IPS-NIHi11 (cell line): ENCODE measurements at regions not wholly inside any gene's neighbourhood (a gene's known extent, or its start where the extent isn't known, plus 50 kb on each side); places are given as distances from the start of the nearest gene placed in this dataset.

Source experiments
- DNase-seq: peaks from one replicate; pipeline ENCODE4 v3.0.0; 2012; ENCODE audit warnings: mixed read lengths, low spot score

DNA sequence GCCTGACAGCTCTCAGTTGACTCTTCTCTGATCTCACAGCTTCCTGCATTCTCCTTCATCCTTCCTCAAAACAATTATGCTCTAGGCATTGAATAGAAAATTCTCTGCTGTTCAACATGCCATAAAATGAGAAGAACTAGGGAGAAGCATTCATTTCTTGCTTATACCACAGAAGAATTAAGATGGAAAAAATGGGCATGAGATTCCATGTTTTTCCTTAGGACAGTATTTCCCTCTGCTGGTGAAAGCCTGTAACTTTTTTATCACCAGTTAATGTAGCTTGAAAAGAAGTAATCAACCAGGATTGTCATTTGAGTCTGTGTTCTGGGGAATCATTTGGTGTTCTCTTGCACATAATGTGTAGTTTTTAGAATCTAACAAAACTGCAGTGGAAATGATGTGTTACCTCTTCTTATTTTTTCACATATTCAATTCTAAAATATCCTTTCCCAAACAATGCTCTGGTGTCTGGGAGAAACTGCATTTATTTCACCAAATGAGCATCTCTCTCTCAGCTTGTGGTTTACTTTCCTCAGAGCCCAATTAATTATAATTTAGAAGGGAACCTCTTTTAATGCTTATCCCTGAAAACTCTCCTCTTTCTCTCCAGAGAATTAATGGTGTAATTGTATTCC lies 92.8 kb upstream of the DCBLD2 start:
- peak; percentile 24 for DNase-seq

DNA sequence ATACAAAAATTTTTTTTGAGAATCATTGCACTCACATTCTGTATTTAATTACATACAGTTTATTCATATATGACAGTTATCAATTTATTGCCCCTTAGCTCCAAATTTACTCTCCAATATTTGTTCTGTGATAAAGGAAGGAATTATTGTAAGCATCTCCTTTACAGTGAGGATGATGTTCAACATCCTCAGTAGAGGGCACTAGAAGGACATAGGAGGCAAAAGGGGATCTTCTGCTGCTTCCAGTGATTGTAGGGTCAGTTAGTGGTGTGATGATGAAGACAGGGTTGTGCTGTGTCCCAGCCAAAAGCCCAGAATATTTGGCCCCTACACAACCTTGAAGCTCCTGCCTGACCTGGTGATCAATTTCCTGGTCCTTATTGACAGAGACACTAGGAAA lies 89.9 kb upstream of the DCBLD2 start:
- DNase-seq, result no peak

DNA sequence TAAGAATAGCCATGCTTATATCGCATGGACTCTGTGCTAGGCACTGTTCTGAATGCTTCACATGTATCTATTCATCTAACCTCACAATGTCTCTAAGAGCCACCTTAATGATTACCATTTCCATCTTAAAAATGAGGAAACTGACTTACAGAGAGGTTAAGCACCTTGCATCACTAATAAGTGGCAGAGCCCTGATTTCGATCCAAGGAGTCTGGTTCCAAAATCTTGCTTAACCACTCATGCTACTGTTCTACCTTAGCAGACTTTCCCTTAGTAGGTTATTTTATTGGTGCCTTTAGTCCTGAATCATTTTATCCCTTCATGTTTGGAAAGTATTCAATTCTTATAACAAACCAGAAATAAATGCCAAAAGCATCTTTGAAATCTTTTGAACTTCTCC lies 89.2 kb upstream of the DCBLD2 start:
- no peak for DNase-seq

DNA sequence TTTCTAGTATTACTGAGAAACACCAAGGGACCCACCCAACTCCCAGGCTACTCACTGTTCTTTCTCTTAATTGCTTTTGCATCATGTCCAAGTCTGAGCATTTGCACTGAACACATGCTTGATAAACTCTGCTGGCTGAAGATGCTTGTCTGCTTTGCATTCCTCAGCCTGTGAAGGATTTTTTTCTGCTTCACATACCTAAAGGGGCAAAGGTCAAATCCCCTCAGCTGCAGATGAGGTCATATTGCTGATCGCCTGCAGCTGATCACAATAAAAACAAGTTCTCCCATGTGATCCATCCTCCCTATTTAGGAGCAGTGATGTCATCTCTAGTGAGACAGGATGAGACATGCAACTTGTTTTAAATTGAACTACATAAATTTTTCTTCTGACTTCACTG lies 84.6 kb upstream of the DCBLD2 start:
- peak; percentile 72 for DNase-seq

DNA sequence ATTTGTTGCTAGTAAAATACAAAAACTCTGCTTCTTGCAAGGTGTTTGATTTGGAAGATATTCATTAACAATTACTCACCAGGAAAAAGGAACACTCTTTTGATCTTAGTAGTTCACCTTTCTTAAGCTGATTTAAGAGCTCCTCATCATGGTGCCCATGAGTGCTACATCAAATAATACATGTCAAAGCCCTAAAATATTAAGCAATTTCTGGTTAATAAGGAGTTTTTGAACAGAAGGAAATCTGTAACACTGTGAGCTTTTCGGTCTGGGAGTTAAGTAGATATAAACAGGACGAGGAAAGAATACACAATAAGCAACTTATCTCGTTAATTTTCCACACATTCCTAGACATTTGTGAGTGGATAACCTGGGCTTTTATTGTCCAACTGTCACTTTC lies 83.9 kb upstream of the DCBLD2 start:
- no peak for DNase-seq

DNA sequence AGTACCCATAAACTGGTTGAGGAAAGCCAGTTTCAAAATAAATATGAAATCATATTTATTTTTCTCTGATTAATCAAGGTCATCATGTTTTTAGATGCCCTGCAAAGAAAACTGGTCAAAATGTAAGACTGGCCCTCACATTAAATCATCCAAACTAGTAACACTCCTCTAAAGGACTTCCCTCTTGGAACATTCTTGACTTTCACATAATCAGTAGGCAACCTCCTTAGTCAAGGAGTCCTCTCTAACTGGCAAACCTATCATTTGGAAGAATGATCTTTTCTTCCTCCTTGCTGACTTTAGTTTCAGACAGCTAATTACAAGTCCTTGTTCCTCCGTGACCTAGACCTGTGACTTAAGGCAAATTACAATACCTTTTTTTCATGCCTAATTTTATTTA lies 82.5 kb upstream of the DCBLD2 start:
- no peak for DNase-seq

DNA sequence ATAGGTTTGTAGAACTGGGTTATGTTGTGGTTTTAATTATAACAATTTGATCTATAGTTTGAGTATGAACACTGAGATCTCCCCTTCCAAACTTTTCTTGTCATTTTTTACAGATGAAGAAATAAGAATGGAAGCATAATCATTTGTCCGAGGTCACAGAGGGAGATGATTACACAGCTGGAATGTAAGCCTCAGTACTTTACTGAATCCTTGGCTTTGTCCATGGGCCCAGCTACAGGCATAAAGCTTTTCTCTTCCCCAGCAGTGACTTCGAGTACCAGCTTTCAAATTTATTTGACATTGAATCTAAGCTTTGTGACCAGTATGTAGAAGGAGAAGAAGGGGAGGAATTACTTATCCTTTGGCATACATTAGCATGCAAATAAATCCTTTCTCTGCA lies 80.9 kb upstream of the DCBLD2 start:
- DNase-seq, result no peak

DNA sequence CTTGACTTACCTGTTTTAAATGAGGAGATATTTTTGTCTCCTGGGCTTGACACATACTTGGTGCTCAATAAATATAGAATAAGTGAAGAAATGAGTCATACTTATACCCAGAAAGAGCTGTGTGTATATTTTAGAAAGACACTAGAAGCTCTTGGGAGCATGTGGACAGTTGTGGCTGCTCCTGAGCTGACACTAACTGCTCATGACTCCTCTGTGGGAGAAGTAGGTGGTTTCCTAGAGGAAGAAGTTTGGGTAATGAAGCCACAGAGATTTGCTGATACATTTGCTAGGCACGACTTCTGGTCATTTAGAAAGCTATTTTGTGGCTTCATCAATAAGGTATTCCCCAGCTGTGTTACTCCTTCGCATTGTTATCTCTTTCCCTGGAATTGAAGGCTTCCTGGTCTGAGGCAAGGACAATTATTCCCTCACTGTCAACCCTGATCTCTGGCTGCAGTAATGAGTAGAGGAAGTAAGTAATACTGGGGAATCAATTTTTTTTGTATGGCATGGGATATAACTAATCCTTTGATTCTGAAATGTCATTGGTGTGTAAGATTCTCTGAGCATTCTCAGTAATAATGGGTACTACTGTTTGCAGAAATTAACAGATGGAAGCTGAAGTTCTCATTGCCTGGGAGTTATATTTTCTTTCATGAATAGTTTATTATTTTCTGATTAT lies 79.6 kb upstream of the DCBLD2 start:
- DNase-seq, result no peak

DNA sequence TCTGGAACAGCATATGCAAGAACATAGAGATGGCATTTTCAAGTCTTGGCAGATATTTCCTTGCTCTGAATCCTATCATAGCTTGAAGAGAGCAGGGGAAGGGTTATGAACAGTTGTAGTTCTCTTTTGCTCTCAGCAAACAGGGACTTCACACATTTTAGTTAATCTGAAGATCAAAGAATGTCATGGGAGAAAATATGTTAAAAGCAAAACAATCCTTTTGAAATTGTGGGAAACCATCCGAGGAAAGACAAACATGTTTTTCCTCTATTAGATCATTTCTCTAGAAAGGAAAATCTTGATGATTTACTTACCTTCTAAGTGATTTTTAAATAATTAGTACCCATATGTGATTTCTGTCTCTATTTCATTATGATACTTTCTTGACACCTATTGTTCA lies 77.8 kb upstream of the DCBLD2 start:
- no peak for DNase-seq

DNA sequence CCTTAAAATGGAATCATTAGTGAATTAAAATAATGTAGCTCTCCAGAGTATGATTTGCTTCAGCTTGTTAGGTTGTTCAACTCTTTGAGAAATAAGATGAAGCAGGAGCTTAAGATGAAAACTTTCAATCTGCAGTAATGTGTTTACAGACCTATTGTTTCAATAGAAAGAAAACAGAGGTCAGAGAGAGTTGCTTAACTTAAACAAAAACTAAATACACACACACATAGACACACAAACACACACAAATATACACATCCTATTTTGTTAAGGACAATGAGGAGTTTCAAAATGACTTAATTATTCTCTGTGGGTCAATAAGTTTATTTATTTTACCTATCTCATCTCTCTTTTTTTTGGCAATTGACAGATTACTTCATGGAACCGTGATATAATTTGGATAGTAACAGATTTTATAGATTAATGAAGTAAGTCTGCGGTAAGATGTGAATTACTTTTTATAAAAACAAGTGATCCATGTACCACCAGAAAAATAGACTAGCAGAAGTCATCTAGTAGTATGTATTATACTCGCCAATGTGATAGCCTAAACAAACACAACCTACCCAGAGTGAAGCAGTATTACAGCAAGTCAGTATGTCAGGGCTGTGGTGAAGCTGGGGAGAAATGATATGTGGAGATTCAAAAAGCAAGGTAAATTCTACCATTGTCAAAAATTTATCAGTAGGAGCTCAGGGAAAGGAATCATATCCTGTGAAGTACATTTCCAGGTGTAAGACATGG lies 76.7 kb upstream of the DCBLD2 start:
- no peak for DNase-seq

DNA sequence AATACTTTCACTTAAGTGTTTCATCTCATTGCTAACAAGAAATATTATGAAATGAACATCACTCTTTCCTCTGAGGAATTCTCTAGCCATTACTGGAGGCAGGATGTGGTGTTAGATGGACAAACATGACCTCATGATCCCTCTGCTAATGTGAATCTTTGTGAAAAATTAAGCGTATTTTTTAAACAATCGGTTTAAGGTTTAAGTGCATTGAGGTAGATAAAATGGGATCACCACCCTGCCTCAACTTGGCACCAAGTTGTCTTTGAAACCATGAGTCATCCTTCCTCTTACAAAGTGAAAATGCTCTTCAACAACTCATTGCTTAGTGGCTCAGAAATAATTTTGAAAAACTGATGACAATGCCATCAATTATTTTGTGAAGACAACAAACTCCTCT lies 76.0 kb upstream of the DCBLD2 start:
- DNase-seq, result no peak

DNA sequence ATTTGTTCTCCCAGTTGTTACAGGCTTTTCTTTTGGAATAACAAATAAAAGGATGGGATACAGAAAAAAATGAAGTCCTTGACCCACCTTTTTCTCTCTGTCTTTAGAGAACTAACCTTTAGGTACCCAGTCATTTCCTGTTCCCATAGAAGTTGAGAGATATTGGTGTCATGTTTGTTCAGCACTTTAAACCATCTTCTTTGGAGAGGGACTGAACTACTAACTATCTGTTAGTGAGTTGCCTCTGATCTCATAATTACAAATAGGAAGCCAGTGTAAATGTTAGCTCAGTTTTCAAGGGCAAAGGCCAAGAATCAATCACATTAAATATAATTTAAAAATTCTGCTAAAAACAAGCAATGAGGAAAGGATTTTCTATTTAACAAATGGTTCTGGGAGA lies 72.9 kb upstream of the DCBLD2 start:
- no peak for DNase-seq

DNA sequence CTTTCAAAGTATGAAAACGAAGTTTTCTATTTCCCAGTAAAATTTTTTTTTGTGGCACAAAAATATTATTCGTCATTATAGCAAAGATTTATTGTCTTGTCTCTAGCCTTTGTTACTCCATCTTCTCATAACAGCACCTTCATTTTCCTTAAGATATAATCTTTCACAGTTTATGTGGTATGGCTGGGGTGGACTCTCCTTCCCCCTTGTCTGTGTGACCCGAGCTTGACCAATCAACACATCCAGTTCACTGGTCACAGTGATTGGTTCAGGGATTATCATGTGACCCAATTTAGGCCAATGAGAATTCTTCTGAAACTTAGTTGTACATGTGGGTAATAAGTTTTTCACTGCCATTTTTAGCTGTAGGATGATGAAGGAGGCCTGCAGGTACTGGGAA lies 71.2 kb upstream of the DCBLD2 start:
- DNase-seq, result no peak

DNA sequence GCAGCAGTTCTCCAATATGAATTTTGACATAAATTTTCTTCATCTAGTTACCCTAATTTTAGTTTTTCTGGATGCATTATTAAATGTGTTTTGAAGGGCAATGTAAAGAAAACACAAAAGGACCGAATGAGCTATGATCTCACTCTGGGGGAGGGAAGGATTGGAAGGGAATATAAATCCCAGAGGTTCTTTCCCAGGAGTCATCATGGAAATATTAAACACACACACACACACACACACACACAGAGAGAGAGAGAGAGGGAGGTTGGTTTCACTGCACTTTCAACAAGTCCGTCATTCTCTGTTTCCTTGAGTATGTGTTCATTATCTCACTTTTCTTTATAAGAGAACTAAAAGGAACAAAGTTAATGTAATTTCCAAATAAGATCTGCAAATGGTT lies 70.7 kb upstream of the DCBLD2 start:
- no peak for DNase-seq

DNA sequence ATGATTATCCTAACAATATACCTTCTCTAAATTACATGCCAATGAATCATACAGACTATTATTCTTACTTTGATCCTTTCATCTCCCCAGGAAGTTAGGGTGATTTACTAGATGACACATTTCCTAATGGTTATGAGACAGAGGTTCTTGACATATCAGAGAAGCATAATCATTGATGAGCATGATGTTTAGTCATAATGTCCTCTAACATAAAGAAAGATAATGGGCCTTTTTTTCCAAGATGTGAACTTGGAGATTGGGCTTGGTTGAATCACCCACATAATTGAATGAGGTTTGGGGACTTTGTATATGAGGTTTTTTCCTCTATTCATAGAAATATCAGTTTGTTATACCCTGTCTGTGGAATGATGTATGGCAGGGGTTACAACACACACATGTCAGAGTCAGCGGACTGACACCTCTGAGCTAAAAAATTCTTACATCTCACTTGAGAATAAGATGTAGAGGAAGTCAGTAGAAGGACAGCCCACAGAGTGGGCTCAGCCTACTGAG lies 69.7 kb upstream of the DCBLD2 start:
- no peak for DNase-seq

DNA sequence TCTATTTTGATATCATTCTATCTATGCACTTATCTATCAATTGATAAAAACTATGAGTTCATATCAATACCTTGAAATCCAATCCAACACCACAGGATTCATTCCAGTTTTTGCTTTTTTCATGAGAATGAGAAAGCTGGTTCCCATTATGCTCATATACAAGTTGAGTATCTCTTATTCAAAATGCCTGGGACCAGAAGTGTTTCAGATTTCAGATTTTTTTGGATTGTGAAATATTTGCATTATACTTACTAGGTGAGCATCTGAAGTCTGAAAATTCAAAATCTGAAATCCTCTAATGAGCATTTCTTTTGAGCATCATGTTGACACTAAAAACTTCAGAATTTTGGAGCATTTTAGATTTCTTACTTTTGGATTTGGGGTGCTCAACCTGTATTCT lies 67.8 kb upstream of the DCBLD2 start:
- DNase-seq, result no peak

DNA sequence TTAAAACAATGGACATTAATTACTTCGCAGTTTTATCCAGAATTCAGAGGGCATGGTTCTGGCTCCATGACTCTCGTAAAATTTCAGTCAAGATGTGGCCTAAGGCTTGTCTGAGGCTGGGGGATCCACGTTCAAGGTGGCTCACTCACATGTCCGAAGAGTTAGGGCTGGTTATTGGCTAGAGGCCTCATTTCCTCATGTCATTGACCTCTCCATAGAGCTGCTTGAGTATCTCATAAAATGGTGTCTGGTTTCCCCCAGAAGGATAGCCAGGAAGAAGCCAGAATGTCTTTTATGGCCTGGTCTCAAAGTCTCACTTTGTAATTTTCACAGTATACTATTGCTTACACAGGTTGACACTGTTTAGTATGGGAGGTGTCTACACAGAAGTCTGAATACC lies 67.3 kb upstream of the DCBLD2 start:
- DNase-seq, result no peak

DNA sequence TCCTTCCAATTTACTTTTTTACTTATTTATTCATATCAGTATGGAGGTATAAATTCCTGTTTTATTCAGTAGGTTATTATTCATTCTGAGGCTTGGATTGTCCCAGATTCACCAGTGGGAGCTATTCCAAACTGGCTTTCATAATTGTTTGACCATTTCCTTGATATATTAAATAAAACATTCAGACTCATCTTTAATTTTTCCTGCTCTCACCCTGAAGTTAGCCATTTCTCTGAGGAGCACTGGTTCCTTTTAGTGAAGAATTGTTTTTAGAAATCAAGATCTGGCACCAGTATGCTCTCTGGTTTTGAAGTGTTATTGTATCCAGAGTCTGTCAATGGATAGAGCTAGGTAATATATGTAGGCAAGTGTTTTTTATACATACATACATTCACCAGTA lies 66.9 kb upstream of the DCBLD2 start:
- no peak for DNase-seq

DNA sequence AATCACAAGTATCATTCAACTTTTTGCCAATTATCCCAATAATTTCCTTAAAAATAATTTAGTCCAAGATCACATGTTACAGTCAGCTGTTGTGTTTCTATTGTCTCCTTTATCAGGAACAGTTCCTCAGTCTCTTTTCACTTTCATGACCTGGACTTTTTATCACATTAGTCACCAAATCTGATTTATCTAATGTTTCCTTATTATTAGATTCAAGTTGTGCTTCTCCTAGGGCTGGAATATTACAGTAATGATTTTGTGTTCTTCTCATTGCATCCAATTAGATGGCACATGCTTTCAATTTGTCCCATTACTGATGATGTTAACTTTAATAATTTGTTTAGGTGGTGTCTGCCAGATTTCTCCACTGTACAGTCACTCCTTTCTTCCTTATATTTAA lies 66.3 kb upstream of the DCBLD2 start:
- DNase-seq, result no peak

DNA sequence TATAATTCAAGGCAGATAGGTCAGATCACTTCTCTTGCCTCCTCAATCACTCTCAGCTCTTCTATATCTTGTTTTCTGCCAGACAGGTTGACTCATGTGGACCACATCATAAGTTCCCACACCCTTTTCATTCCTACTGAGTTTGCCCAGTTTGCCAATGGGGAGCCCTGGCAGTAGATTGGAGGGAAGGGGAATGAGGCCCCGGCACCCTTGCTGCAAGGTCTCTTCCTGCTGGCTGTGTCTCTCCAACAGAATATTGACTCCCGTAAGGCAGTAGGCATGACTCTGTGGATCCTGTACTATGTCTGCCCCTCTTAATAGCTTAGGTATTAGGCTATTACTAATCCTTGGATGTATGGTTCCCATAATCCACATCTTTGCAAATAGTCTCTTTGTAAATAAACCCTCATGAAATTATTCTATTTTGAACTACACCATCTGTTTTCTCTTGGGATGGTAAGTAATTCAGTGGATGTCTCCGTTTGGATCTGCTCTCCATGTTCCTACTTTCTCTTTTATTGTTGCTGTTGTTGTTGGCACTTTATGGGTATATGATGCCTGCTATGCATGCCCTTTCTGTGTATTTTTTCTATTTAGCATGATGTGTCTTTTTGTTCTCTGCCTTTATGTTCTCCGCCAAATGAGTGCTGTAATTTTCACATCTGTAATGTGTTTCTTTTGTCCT lies 65.5 kb upstream of the DCBLD2 start:
- DNase-seq, result no peak

DNA sequence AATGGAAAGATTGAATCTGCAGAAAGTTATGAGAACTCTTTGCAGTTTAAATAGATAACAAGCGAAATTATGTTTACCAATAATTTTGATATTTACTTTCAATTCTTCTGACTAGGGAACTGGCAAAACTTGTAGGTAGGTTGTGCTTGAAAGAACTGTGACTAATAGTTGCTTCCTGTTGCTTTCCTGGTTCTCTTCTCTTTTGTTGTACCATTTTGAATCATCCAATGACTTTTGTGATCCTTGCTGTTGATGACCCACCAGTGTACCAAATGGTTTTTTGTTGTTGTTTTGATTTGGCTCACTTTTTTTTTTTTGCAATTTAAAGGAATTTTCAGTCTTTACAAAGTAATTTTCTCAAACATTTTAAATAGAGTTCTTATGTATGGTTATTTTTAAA lies 64.9 kb upstream of the DCBLD2 start:
- no peak for DNase-seq

DNA sequence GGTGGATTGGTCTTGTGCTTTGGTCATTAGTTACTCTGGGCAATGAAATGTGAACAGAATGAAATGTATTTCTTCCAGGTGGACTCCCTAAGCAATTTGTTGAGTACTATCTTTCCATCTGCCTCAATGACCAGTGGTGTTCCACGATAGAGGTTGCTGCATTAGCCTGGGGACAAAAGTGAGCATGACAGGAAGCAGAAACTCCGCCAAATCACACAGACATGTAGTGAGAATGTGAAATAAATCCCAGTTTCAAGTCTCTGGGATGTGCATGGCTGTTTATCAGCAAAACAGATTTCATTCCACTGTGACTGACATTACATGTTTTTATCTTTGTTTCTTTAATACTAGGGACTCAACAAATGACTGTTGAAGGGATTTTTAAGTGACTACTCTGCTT lies 63.3 kb upstream of the DCBLD2 start:
- no peak for DNase-seq

DNA sequence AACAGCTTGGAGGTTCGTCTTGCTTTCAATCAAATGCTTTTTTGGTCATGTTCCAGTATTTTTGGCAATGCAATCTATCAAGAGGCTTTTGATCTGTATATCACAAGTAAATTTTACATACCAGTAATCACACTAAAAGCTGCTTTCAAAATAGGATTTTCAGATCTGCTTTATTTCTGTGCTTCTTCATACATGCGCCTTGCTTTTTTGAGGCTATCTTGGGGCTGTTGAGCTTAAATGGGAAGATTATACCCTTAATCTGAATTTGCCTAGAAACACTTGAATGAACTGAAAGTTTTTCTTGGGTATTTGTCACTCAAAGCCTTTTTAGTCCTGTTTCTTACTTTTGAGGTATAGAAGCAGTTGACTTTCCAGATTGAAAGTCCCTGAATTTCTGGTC lies 62.1 kb upstream of the DCBLD2 start:
- no peak for DNase-seq
